ENCODE measurements at regions not wholly inside any gene's neighbourhood (a gene's known extent, or its start where the extent isn't known, plus 50 kb on each side); places are given as distances from the start of the nearest gene placed in this dataset.

DNA sequence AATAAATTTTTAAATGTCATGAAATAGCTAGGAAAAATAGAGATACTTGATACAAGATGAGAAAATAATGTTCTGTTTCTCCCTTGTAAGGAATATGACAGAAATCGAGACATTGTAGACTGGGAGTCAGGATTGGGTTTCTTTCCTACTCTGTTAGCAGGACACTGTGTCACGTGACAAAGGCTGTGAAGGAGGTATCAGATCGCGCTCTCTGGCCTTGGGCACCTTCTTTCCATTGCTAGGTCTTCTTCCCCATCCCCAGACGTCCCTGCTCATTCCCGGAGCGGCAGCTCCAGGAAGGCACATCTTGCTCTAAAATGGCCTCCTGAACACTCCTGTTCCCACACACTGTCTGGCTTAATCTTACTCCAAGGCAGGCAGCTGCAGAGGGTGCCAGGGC, 133.4 kb downstream of the TM9SF2 start:
- Mint-ChIP-seq H3K4me1 (peaks cover 11 to 19% of the 10 kb centered on the region in 2 experiments), H3K27me3 (ENCODE audit: low read depth) (no peaks in the 10 kb centered on the region; the same call in 1 of the 2 replicates), H3K36me3 (ENCODE audit: insufficient read depth in 1 of 3, low read depth in 3 of 3) (peaks cover 3 to 17% (median 6%) of the 10 kb centered on the region in 3 experiments; a peak in 6 of 7 replicates), H3K4me3 (no peak overlapping the region), H3K27ac (no peak overlapping the region; a peak in 1 of 7 replicates), H3K9me3 (peaks cover 6 to 14% of the 10 kb centered on the region in 2 experiments; a peak in 4 of 5 replicates)
- H3K4me1 ChIP-seq (ENCODE audit: insufficient read depth, low read length) = no peaks in the 10 kb centered on the region
- H4K20me1 ChIP-seq (ENCODE audit: control insufficient read depth, insufficient read depth, insufficient read length) = no peaks in the 10 kb centered on the region
- H2BK5ac ChIP-seq (ENCODE audit: insufficient read length, low read length) = no peak overlapping the region
- H3K79me2 ChIP-seq (ENCODE audit: insufficient read depth, low read length) = no peaks in the 10 kb centered on the region
- WGBS (ENCODE audit: extremely low coverage, insufficient read length, low lambda C conversion rate) = no CpG with 5 or more reads among the region's 7 CpGs
- no peak overlapping the region for H4K8ac ChIP-seq (replicated peaks; ENCODE audit: insufficient read length, low read depth, low read length)
- no peak overlapping the region for H2BK12ac ChIP-seq (ENCODE audit: insufficient read length, low read depth, low read length)
- no peak overlapping the region for H2BK120ac ChIP-seq (ENCODE audit: low read depth, low read length, poor library complexity, severe bottlenecking)
- H3K79me1 ChIP-seq (ENCODE audit: insufficient read depth, low read depth, low read length, poor library complexity, severe bottlenecking) = no peaks in the 10 kb centered on the region
- DNase-seq = no peak
- H4K5ac ChIP-seq (ENCODE audit: insufficient read length, low read depth, low read length) = no peak overlapping the region
- H2AFZ ChIP-seq (ENCODE audit: low read length) = no peak overlapping the region
- TF ChIP-seq, protein P1, sequence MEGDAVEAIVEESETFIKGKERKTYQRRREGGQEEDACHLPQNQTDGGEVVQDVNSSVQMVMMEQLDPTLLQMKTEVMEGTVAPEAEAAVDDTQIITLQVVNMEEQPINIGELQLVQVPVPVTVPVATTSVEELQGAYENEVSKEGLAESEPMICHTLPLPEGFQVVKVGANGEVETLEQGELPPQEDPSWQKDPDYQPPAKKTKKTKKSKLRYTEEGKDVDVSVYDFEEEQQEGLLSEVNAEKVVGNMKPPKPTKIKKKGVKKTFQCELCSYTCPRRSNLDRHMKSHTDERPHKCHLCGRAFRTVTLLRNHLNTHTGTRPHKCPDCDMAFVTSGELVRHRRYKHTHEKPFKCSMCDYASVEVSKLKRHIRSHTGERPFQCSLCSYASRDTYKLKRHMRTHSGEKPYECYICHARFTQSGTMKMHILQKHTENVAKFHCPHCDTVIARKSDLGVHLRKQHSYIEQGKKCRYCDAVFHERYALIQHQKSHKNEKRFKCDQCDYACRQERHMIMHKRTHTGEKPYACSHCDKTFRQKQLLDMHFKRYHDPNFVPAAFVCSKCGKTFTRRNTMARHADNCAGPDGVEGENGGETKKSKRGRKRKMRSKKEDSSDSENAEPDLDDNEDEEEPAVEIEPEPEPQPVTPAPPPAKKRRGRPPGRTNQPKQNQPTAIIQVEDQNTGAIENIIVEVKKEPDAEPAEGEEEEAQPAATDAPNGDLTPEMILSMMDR (conservative IDR thresholded peaks at IDR 0.05) = no peak
- no peak overlapping the region for H3K23ac ChIP-seq (ENCODE audit: insufficient read length, low read depth, low read length)
- H3K27ac ChIP-seq (ENCODE audit: insufficient read length, low read depth, low read length) = no peak overlapping the region
- H3K4me2 ChIP-seq (ENCODE audit: insufficient read depth, insufficient read length, low read length) = no peak overlapping the region
- H3K9ac ChIP-seq (ENCODE audit: extremely low read depth, insufficient read length, low read length) = no peak overlapping the region
- H3T11ph ChIP-seq (ENCODE audit: low read length) = no peak overlapping the region
- no peak overlapping the region for H4K91ac ChIP-seq (ENCODE audit: insufficient read length, low read depth, low read length)
- no peak overlapping the region for H2AK5ac ChIP-seq (ENCODE audit: insufficient read length, low read length)
- no peaks in the 10 kb centered on the region for H3K23me2 ChIP-seq (ENCODE audit: insufficient read length, low read depth, low read length, poor library complexity, severe bottlenecking)
- H3K9me3 ChIP-seq (ENCODE audit: control insufficient read depth, low read depth, low read length) = no peaks in the 10 kb centered on the region
- no peak overlapping the region for H3K56ac ChIP-seq (ENCODE audit: insufficient read length, low read depth, low read length)
- H2BK15ac ChIP-seq (ENCODE audit: low read depth, low read length) = no peak overlapping the region
- H3K27me3 ChIP-seq (ENCODE audit: insufficient read depth, low read length) = no peaks in the 10 kb centered on the region
- no peak overlapping the region for H3K4ac ChIP-seq (ENCODE audit: low read depth, low read length)
- H3K18ac ChIP-seq (ENCODE audit: insufficient read length, low read depth, low read length) = no peak overlapping the region
- H3K14ac ChIP-seq (ENCODE audit: insufficient read depth, low read length) = no peak overlapping the region
- no peak overlapping the region for H2BK20ac ChIP-seq (ENCODE audit: low read depth, low read length, poor library complexity, severe bottlenecking)

Data from H9 (cell line).